GM10266 (cell line): ENCODE measurements at regions not wholly inside any gene's neighbourhood (a gene's known extent, or its start where the extent isn't known, plus 50 kb on each side); places are given as distances from the start of the nearest gene placed in this dataset.

Experiments used
- DNase-seq: peaks from one replicate; pipeline ENCODE4 v3.0.0; 2012; ENCODE audit errors: extremely low spot score
- TF ChIP-seq, protein P1 (sequence below): IDR thresholded peaks from 2 replicates; pipeline ENCODE4 v1.5.1; 2012; ENCODE audit warnings: mild to moderate bottlenecking, low read depth; ENCODE audit not compliant: control insufficient read depth, insufficient read depth; ENCODE audit errors: missing control alignments

- DNase-seq = no peak
Measured at GRCh38 chr13:95387733-95388207, 86.5 kb upstream of the ABCC4 start.

GRCh38 chr13:95388420-95389079 lies 87.3 kb upstream of the ABCC4 start:
- TF ChIP-seq, protein P1, sequence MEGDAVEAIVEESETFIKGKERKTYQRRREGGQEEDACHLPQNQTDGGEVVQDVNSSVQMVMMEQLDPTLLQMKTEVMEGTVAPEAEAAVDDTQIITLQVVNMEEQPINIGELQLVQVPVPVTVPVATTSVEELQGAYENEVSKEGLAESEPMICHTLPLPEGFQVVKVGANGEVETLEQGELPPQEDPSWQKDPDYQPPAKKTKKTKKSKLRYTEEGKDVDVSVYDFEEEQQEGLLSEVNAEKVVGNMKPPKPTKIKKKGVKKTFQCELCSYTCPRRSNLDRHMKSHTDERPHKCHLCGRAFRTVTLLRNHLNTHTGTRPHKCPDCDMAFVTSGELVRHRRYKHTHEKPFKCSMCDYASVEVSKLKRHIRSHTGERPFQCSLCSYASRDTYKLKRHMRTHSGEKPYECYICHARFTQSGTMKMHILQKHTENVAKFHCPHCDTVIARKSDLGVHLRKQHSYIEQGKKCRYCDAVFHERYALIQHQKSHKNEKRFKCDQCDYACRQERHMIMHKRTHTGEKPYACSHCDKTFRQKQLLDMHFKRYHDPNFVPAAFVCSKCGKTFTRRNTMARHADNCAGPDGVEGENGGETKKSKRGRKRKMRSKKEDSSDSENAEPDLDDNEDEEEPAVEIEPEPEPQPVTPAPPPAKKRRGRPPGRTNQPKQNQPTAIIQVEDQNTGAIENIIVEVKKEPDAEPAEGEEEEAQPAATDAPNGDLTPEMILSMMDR = no peak

More at GRCh38 chr13:95387733-95388207, 86.5 kb upstream of the ABCC4 start:
- TF ChIP-seq, protein P1 = no peak

GRCh38 chr13:95391362-95391761 lies 90.1 kb upstream of the ABCC4 start:
- DNase-seq = no peak
- TF ChIP-seq, protein P1 = no peak

More at GRCh38 chr13:95388420-95389079, 87.3 kb upstream of the ABCC4 start:
- DNase-seq = no peak

DNA sequence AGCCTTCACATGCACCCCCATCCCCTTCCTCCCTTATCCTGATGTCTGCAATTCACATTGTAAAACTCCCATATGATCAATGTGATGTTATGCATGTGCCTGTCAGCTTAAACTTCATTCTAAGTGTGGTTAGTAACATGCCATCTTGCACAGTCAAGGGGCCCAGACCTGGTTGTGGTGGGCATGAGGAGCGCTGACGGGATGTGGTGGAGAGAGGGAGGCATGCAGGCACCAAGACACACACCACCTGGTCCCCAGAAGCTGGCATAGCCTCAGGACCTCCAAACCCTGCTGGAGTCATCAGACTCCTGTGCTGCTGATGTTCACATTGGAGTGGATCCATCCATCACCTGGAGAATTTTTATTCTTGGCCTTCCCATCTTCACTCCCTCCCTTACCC lies 90.5 kb upstream of the ABCC4 start:
- TF ChIP-seq, protein P1 = no peak
- DNase-seq = no peak

GRCh38 chr13:95392597-95392996 lies 91.3 kb upstream of the ABCC4 start:
- TF ChIP-seq, protein P1 = no peak
- DNase-seq = no peak

DNA sequence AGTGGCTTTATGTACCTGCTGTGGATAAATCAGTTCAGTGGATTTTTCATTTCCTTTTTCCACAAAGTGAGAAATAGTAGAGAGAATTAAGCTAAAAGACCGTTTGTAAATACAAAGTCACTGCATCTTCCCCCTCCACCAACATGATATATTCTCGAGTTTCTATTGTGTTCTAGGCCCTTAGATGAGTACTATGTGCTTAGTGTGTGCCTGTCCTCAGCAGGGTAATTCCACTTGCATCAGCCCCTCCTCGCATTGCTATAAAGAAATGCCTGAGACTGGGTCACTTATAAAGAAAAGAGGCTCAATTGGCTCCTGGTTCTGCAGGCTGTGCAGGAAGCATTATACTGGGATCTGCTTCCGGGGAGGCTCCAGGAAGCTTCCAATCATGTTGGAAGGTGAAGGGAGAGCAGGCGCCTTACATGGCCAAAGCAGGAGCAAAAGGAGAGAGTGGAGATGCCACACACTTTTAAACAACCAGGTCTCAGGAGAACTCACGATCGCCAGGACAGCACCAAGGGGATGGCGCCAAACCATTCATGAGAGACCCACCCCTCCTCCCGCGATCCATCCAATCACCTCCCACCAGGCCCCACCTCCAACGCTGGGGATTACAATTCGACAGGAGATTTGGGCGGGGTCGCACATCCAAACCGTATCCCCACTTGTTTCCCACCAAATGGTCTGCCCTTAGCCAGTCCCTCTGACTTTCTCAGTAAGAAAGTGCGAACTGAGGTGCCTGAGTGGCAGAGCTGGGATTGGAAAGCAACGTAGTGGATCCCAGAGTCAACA lies 102.3 kb upstream of the ABCC4 start:
- DNase-seq = no peak
- TF ChIP-seq, protein P1 = no peak
